ENCODE measurements at regions not wholly inside any gene's neighbourhood (a gene's known extent, or its start where the extent isn't known, plus 50 kb on each side); places are given as distances from the start of the nearest gene placed in this dataset.

DNA sequence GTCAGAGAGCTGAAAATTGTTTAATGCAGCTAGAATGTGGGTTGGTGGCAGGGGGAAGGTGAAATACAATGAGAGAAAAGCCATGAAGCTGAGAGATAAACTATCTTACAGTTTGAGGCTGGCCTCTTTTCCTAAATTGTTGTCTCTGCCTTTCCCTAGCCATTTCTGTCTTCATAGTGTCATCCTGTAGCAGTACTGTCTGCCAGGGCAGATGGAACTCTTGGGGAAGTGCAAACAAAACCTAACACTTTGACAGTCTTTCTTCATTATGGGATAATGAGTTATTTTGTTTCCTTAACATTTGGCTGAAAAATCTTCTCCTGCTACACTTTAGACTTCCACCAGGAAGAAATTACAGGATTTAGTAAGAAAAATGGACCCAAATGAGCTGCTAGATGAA, 197.8 kb upstream of the ARX start:
- ATAC-seq (no peak), DNase-seq (no peak)
- Histone ChIP-seq H3K4me3 (no peak overlapping the region), H3K36me3 (replicated peaks in 1 of 2; ENCODE audit: insufficient read depth in 1 of 2, low read depth in 2 of 2) (no peaks in the 10 kb centered on the region), H3K27me3 (no peaks in the 10 kb centered on the region), H3K4me1 (no peaks in the 10 kb centered on the region), H3K9me3 (no peaks in the 10 kb centered on the region), H3K27ac (no peak overlapping the region)
- TF ChIP-seq, protein P1, sequence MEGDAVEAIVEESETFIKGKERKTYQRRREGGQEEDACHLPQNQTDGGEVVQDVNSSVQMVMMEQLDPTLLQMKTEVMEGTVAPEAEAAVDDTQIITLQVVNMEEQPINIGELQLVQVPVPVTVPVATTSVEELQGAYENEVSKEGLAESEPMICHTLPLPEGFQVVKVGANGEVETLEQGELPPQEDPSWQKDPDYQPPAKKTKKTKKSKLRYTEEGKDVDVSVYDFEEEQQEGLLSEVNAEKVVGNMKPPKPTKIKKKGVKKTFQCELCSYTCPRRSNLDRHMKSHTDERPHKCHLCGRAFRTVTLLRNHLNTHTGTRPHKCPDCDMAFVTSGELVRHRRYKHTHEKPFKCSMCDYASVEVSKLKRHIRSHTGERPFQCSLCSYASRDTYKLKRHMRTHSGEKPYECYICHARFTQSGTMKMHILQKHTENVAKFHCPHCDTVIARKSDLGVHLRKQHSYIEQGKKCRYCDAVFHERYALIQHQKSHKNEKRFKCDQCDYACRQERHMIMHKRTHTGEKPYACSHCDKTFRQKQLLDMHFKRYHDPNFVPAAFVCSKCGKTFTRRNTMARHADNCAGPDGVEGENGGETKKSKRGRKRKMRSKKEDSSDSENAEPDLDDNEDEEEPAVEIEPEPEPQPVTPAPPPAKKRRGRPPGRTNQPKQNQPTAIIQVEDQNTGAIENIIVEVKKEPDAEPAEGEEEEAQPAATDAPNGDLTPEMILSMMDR (IDR thresholded peaks at IDR 0.05): no peak
- TF ChIP-seq POLR2A (IDR thresholded peaks at IDR 0.05): no peak
- intact Hi-C loops (cut with DNase I): no loop called here

DNA sequence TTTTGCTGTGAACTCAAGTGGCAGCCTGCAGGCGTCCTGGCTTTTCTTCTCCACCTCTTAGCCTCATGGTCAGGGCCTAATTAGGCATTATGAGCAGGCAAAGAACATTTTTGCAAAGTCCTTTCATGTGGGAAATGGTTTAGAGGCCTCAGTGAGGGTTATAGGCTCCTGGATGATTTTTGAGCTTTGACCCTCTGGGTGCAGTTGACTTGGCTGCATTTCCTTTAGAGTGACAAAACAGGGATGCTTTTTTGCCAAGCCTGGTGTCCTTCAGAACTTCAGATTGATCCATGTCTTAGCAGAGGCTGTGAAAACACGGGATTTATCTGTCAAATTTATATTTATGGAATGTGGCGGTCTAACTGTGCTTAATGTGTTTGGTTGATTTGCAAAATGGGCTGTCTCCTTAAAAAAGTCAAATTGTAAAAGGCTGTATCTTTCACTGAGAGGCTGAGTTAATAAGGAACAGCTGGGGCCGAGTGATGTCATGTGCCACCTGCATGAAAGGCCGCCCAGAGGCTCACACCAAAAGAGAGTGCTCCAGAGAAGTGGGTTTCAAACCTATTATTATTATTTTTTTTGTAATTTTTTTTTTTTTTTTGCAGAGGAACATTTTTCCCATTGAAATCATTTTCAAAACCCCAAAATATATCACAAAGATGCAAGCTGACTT, 192.2 kb upstream of the ARX start:
- Histone ChIP-seq H3K9me3 (no peaks in the 10 kb centered on the region), H3K4me3 (no peak overlapping the region), H3K27ac (no peak overlapping the region), H3K4me1 (no peaks in the 10 kb centered on the region), H3K36me3 (replicated peaks in 1 of 2; ENCODE audit: insufficient read depth in 1 of 2, low read depth in 2 of 2) (no peaks in the 10 kb centered on the region), H3K27me3 (no peaks in the 10 kb centered on the region)
- WGBS, 2 donors: 45 to 51% methylated on average over 5 of the region's 5 CpGs
- DNase-seq (no peak), ATAC-seq (no peak)
- intact Hi-C loops (cut with DNase I): no loop called here
- TF ChIP-seq POLR2A (IDR thresholded peaks at IDR 0.05): no peak
- TF ChIP-seq, protein P1 (IDR thresholded peaks at IDR 0.05): no peak

DNA sequence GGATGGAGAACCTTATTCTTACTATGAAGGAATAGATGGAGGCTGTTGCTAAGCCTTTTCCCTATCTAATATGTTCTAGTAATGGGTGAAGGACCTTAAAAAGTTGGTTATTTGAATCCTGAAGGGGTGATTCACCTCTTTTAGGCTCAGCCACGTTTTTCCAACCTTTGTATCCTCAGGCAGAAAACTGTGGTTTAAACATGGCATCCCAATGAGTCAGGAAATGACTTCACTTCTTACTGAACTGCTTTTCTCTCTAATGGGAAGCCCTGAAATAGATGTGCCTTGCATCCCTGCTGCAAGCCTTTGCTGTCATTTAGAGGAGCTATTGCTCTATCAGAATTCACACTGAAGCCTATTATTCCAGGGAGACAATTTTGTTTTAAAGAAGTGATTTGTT, 191.0 kb upstream of the ARX start:
- no peaks in the 10 kb centered on the region for H3K4me1 ChIP-seq
- DNase-seq: no peak
- H3K9me3 ChIP-seq: no peaks in the 10 kb centered on the region
- WGBS, 2 donors: 6 to 20% methylated on average over 1 of the region's 1 CpG
- H3K36me3 ChIP-seq (replicated peaks in 1 of 2; ENCODE audit: insufficient read depth in 1 of 2, low read depth in 2 of 2): no peaks in the 10 kb centered on the region
- no peaks in the 10 kb centered on the region for H3K27me3 ChIP-seq
- no peak for ATAC-seq
- H3K27ac ChIP-seq: no peak overlapping the region
- intact Hi-C loops (cut with DNase I): no loop called here
- TF ChIP-seq, protein P1 (IDR thresholded peaks at IDR 0.05): no peak
- no peak for TF ChIP-seq POLR2A (IDR thresholded peaks at IDR 0.05)
- no peak overlapping the region for H3K4me3 ChIP-seq

DNA sequence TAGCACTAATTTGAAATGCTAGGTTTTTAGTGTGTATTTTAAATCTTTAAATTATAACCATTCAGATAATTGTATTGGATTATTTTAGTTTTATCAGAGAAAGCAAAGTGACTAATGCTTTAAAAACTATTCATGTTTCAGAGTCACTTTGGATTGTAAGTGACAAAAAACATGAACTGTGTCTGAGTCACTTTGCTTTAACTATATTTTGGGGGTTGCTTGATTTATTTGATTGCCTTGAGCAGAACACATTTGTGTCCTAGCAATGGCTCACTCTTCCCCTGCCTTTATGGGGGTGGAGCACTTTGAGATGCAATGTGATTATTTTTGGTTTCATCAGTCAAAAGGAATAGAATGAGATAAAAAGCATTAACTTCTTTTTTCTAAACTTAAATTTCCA, 188.4 kb upstream of the ARX start:
- no peaks in the 10 kb centered on the region for H3K9me3 ChIP-seq
- no peaks in the 10 kb centered on the region for H3K27me3 ChIP-seq
- intact Hi-C loops (cut with DNase I): no loop called here
- ATAC-seq (no peak), DNase-seq (no peak)
- TF ChIP-seq POLR2A (IDR thresholded peaks at IDR 0.05): no peak
- TF ChIP-seq, protein P1 (IDR thresholded peaks at IDR 0.05): no peak
- no peak overlapping the region for H3K27ac ChIP-seq
- H3K36me3 ChIP-seq (replicated peaks in 1 of 2; ENCODE audit: insufficient read depth in 1 of 2, low read depth in 2 of 2): no peaks in the 10 kb centered on the region
- no peaks in the 10 kb centered on the region for H3K4me1 ChIP-seq
- H3K4me3 ChIP-seq: no peak overlapping the region

DNA sequence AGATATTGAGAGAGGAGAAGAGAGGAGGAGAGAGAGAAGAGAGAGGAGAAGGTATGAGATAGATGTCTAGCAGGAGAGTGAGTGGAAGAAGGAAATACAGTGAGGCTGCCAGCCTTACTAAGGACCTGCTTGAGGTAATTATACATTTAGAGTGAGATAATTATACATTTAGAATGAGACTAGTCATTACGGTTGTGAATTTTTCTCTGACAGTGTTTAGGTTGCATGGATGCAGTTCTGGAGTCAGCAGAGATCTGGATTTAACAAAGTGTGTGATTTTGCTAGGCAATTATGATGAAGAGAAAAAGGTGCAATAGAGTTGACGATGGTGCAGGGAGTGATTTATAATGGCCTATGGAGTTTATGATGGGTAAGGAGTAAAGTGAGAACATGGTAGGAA, 187.1 kb upstream of the ARX start:
- intact Hi-C loops (cut with DNase I): no loop called here
- DNase-seq (no peak), ATAC-seq (no peak)
- Histone ChIP-seq H3K4me3 (no peak overlapping the region), H3K9me3 (no peaks in the 10 kb centered on the region), H3K27ac (no peak overlapping the region), H3K27me3 (no peaks in the 10 kb centered on the region), H3K4me1 (no peaks in the 10 kb centered on the region), H3K36me3 (replicated peaks in 1 of 2; ENCODE audit: insufficient read depth in 1 of 2, low read depth in 2 of 2) (no peaks in the 10 kb centered on the region)
- 61 to 76% methylated on average over 2 of the region's 2 CpGs for WGBS, 2 donors
- TF ChIP-seq, protein P1 (IDR thresholded peaks at IDR 0.05): no peak
- no peak for TF ChIP-seq POLR2A (IDR thresholded peaks at IDR 0.05)
